H1 (cell line): ENCODE measurements at regions not wholly inside any gene's neighbourhood (a gene's known extent, or its start where the extent isn't known, plus 50 kb on each side); places are given as distances from the start of the nearest gene placed in this dataset.
A peak's percentile ranks its signal among the peaks of the same experiment; 100 is the strongest.

Source experiments
- CTCF ChIA-PET: fragments of 300-600 bp; sonication (Branson Sonifier 250); formaldehyde crosslinking; loops from one replicate; lab custom pipeline; 2021; ENCODE audit not compliant: partially characterized antibody; lab: Charles Lee
- POLR2A ChIA-PET: fragments of 300-600 bp; sonication (Branson Sonifier 250); formaldehyde crosslinking; loops from one replicate; lab custom pipeline; 2021; ENCODE audit warnings: inconsistent platforms; ENCODE audit not compliant: partially characterized antibody; lab: Charles Lee
- DNase-seq, 2 experiments: peaks; one replicate each; pipeline versions ENCODE4 v3.0.0 to v3.0.0-alpha.2; 2010 to 2022; ENCODE audit warnings: low spot score in 2 of 2, low read depth in 1 of 2, mixed read lengths in 1 of 2
- FAIRE-seq: peaks from 2 replicates; lab custom pipeline; 2011; peaks lifted over from hg19 to GRCh38; lab: Jason Lieb, UNC
- H2AFZ ChIP-seq: 2 replicates; pipeline ENCODE4 v1.8.1; 2012; ENCODE audit warnings: low read length, inconsistent platforms
- H2AK5ac ChIP-seq: 2 replicates; pipeline ENCODE4 v1.6.1; 2013; ENCODE audit warnings: low read depth, low read length
- H2BK120ac ChIP-seq: replicated peaks from 2 replicates; pipeline ENCODE3; 2013; ENCODE audit warnings: low read depth, low read length, inconsistent platforms
- H2BK12ac ChIP-seq: 2 replicates; pipeline ENCODE4 v1.6.1; 2013; ENCODE audit warnings: low read depth, low read length
- H2BK15ac ChIP-seq: 2 replicates; pipeline ENCODE4 v1.6.1; 2013; ENCODE audit warnings: low read length
- H2BK20ac ChIP-seq: 2 replicates; pipeline ENCODE4 v1.6.1; 2013; ENCODE audit warnings: low read length
- H2BK5ac ChIP-seq: 2 replicates; pipeline ENCODE4 v1.6.1; 2013; ENCODE audit warnings: low read depth, low read length
- H3K14ac ChIP-seq: 2 replicates; pipeline ENCODE4 v1.6.1; 2013; ENCODE audit warnings: inconsistent platforms; ENCODE audit not compliant: insufficient read length
- H3K18ac ChIP-seq: 2 replicates; pipeline ENCODE4 v1.6.1; 2013; ENCODE audit warnings: low read length; ENCODE audit errors: extremely low read depth
- H3K23ac ChIP-seq: 2 replicates; pipeline ENCODE4 v1.6.1; 2013; ENCODE audit warnings: inconsistent platforms; ENCODE audit not compliant: insufficient read length
- H3K23me2 ChIP-seq: 2 replicates; pipeline ENCODE4 v1.6.1; 2013; ENCODE audit warnings: low read depth, low read length
- H3K27ac ChIP-seq: 2 replicates; pipeline ENCODE4 v1.6.1; 2011; ENCODE audit warnings: low read depth, low read length, inconsistent platforms
- H3K27me3 ChIP-seq, 4 experiments: replicated peaks in 1 of 4; 1 replicate in 1 of 4; 2 replicates in 3 of 4; pipeline versions ENCODE4 v1.6.1 to v1.8.1; 2011 to 2013; ENCODE audit warnings: low read length in 3 of 4, mild to moderate bottlenecking in 3 of 4, inconsistent platforms in 2 of 4, mixed read lengths in 2 of 4, moderate library complexity in 1 of 4; ENCODE audit not compliant: control insufficient read depth in 3 of 4, insufficient read depth in 3 of 4; ENCODE audit errors: extremely low read depth in 1 of 4
- H3K36me3 ChIP-seq, 4 experiments: 2 replicates each; pipeline versions ENCODE4 v1.6.1 to v1.8.1; 2011 to 2013; ENCODE audit warnings: mild to moderate bottlenecking in 4 of 4, low read length in 3 of 4, moderate library complexity in 2 of 4, control low read depth in 1 of 4, inconsistent platforms in 1 of 4; ENCODE audit not compliant: insufficient read depth in 4 of 4, control insufficient read depth in 2 of 4
- H3K4ac ChIP-seq: replicated peaks from 2 replicates; pipeline ENCODE3; 2013; ENCODE audit warnings: low read length, low read depth, mixed read lengths, inconsistent platforms; ENCODE audit not compliant: insufficient read length
- H3K4me1 ChIP-seq, 4 experiments: replicated peaks in 1 of 4; 1 replicate in 1 of 4; 2 replicates in 3 of 4; pipeline versions ENCODE4 v1.6.1 to v1.8.1; 2011 to 2013; ENCODE audit warnings: low read length in 3 of 4, inconsistent platforms in 2 of 4, mixed read lengths in 1 of 4; ENCODE audit not compliant: insufficient read depth in 4 of 4, control insufficient read depth in 3 of 4
- H3K4me2 ChIP-seq, 2 experiments: 2 replicates each; pipeline versions ENCODE4 v1.6.1 to v1.8.1; 2011 to 2013; ENCODE audit warnings: low read depth in 2 of 2, low read length in 2 of 2, control low read depth in 1 of 2, inconsistent platforms in 1 of 2, mild to moderate bottlenecking in 1 of 2; ENCODE audit not compliant: insufficient read depth in 1 of 2
- H3K4me3 ChIP-seq, 4 experiments: fragments of 200-600, 300-600 bp in 1 of 4; sonication (generic), shearing (Covaris generic), sonication (Bioruptor Twin) in 1 of 4; 2 replicates each; pipeline versions ENCODE4 v1.5.1 to v1.8.1; 2011 to 2016; ENCODE audit warnings: low read length in 4 of 4, low read depth in 3 of 4, control low read depth in 2 of 4, inconsistent platforms in 2 of 4, mild to moderate bottlenecking in 2 of 4, mixed read lengths in 1 of 4, moderate library complexity in 1 of 4; ENCODE audit not compliant: insufficient read depth in 2 of 4; ENCODE audit errors: extremely low read depth in 1 of 4
- H3K56ac ChIP-seq: replicated peaks from 2 replicates; pipeline ENCODE3; 2013; ENCODE audit warnings: low read depth, mild to moderate bottlenecking, mixed read lengths, low read length, inconsistent platforms; ENCODE audit not compliant: insufficient read length
- H3K79me1 ChIP-seq: 2 replicates; pipeline ENCODE4 v1.6.1; 2013; ENCODE audit warnings: low read depth, low read length, control low read depth
- H3K79me2 ChIP-seq, 2 experiments: 2 replicates each; pipeline versions ENCODE4 v1.6.1 to v1.8.1; 2012 to 2013; ENCODE audit warnings: low read length in 2 of 2, mild to moderate bottlenecking in 2 of 2, inconsistent platforms in 1 of 2; ENCODE audit not compliant: insufficient read depth in 2 of 2, control insufficient read depth in 1 of 2
- H3K9ac ChIP-seq, 4 experiments: replicated peaks in 1 of 4; 1 replicate in 1 of 4; 2 replicates in 3 of 4; pipeline versions ENCODE4 v1.6.1 to v1.8.1; 2011 to 2013; ENCODE audit warnings: low read depth in 3 of 4, low read length in 3 of 4, control low read depth in 2 of 4, mild to moderate bottlenecking in 2 of 4, moderate library complexity in 2 of 4, inconsistent platforms in 1 of 4; ENCODE audit errors: extremely low read depth in 1 of 4
- H3K9me3 ChIP-seq, 2 experiments: 2 replicates each; pipeline versions ENCODE4 v1.6.1 to v1.8.1; 2012 to 2013; ENCODE audit warnings: mild to moderate bottlenecking in 2 of 2, moderate library complexity in 2 of 2, control low read depth in 1 of 2, inconsistent platforms in 1 of 2, low read depth in 1 of 2, low read length in 1 of 2, mixed read lengths in 1 of 2; ENCODE audit not compliant: insufficient read depth in 2 of 2
- H4K20me1 ChIP-seq, 2 experiments: replicated peaks in 1 of 2; 2 replicates each; pipeline versions ENCODE3 to v1.8.1; 2011 to 2013; ENCODE audit warnings: inconsistent platforms in 2 of 2, low read length in 2 of 2, mild to moderate bottlenecking in 1 of 2; ENCODE audit not compliant: insufficient read depth in 2 of 2, control insufficient read depth in 1 of 2
- H4K5ac ChIP-seq: 2 replicates; pipeline ENCODE4 v1.6.1; 2013; ENCODE audit warnings: low read length, low read depth, mixed read lengths, inconsistent platforms; ENCODE audit not compliant: insufficient read length
- H4K8ac ChIP-seq: 2 replicates; pipeline ENCODE4 v1.8.0; 2013; ENCODE audit warnings: mild to moderate bottlenecking, moderate library complexity, low read length, inconsistent platforms; ENCODE audit not compliant: insufficient read depth; ENCODE audit errors: extremely low read depth
- H4K91ac ChIP-seq: replicated peaks from 2 replicates; pipeline ENCODE3; 2013; ENCODE audit warnings: low read length, mixed read lengths, inconsistent platforms; ENCODE audit not compliant: insufficient read length
- CBX5 ChIP-seq: fragments of 300-800, 300-1000 bp; sonication (generic); IDR thresholded peaks from 2 replicates; pipeline ENCODE4 v1.7.1; 2016; ENCODE audit warnings: antibody characterized with exemption, low read length, low read depth
- CEBPB ChIP-seq: IDR thresholded peaks from 2 replicates; pipeline ENCODE4 v1.6.1; 2012; ENCODE audit warnings: low read depth, low read length
- JUN ChIP-seq: IDR thresholded peaks from 2 replicates; pipeline ENCODE4 v1.6.1; 2011; ENCODE audit warnings: low read depth, mild to moderate bottlenecking, improper control_type of control experiment, low read length
- MAX ChIP-seq: IDR thresholded peaks from 2 replicates; pipeline ENCODE4 v1.6.1; 2012; ENCODE audit warnings: inconsistent platforms
- POLR2A ChIP-seq, 2 experiments: IDR thresholded peaks; 1 replicate in 1 of 2; 2 replicates in 1 of 2; pipeline ENCODE4 v1.6.1; 2011; ENCODE audit warnings: low read depth in 2 of 2, low read length in 2 of 2, mild to moderate bottlenecking in 2 of 2; ENCODE audit errors: control extremely low read depth in 1 of 2
- RFX5 ChIP-seq: IDR thresholded peaks from 2 replicates; pipeline ENCODE4 v1.6.1; 2011; ENCODE audit warnings: low read depth, low read length, improper control_type of control experiment, borderline replicate concordance
- RXRA ChIP-seq: IDR thresholded peaks from 2 replicates; pipeline ENCODE4 v1.6.1; 2011; ENCODE audit warnings: low read depth, mild to moderate bottlenecking, low read length, moderate library complexity; ENCODE audit not compliant: insufficient read depth
- SRF ChIP-seq: IDR thresholded peaks from 2 replicates; pipeline ENCODE4 v1.6.1; 2011; ENCODE audit warnings: mild to moderate bottlenecking, low read depth, low read length, moderate library complexity
- WGBS, 2 experiments: shearing (Covaris generic) in 1 of 2; methylation state at CpG; one replicate each; pipeline versions ENCODE4 v1.1.6 to v1.1.7; 2013 to 2015; ENCODE audit warnings: low lambda C conversion rate in 2 of 2, mixed read lengths in 2 of 2, inconsistent platforms in 1 of 2, low coverage in 1 of 2, missing lambda C conversion rate in 1 of 2; ENCODE audit not compliant: insufficient replicate concordance in 2 of 2, insufficient coverage in 1 of 2, insufficient read length in 1 of 2; ENCODE audit errors: extremely low coverage in 1 of 2, missing lambda C conversion rate in 1 of 2; 5-methylcytosine and 5-hydroxymethylcytosine counted together

- Histone ChIP-seq H3K18ac (no peak overlapping the region), H3K36me3 (no peaks in the 10 kb centered on the region), H4K8ac (no peak overlapping the region), H3K9me3 (no peaks in the 10 kb centered on the region), H3K23me2 (no peaks in the 10 kb centered on the region), H2AFZ (no peak overlapping the region), H3K9ac (peak overlapping the region in 1 of 4 experiments; percentile 59; a peak in 2 of 7 replicates), H3K27me3 (no peaks in the 10 kb centered on the region), H3K79me2 (no peaks in the 10 kb centered on the region), H3K14ac (no peak overlapping the region), H2BK5ac (peak overlapping the region; percentile 96; the same call in 1 of the 2 replicates), H2BK20ac (0 out of 2 replicates have a peak overlapping the region, but pooled peaks have one; percentile 0), H2AK5ac (no peak overlapping the region), H3K79me1 (no peaks in the 10 kb centered on the region), H3K56ac (no peak overlapping the region), H2BK12ac (no peak overlapping the region; the same call in 1 of the 2 replicates), H3K27ac (peak overlapping the region; percentile 76), H3K4ac (no peak overlapping the region), H2BK15ac (no peak overlapping the region), H3K4me3 (peak overlapping the region in 1 of 4 experiments; percentile 41; a peak in 1 of 8 replicates), H3K23ac (no peak overlapping the region), H4K5ac (peak overlapping the region; percentile 76), H2BK120ac (peak overlapping the region; percentile 34), H3K4me2 (peak overlapping the region; percentile 50 to 56), H4K91ac (peak overlapping the region; percentile 80), H4K20me1 (no peaks in the 10 kb centered on the region), H3K4me1 (peaks cover 23 to 40% (median 36%) of the 10 kb centered on the region in 4 experiments; a peak in 6 of 7 replicates)
- DNase-seq (no peak), FAIRE-seq (no peak)
- WGBS, 2 experiments: 49% methylated on average over 7 of the region's 7 CpGs; no CpG with 5 or more reads in 1 of the 2 experiments
- TF ChIP-seq JUN (no peak), RXRA (no peak), CEBPB (no peak), RFX5 (no peak), SRF (no peak), MAX (no peak), CBX5 (no peak), POLR2A (IDR thresholded peaks at IDR 0.05; ENCODE audit: control extremely low read depth in 1 of 2, low read depth in 2 of 2, low read length in 2 of 2) (no peak)
- ChIA-PET CTCF (interaction anchor here (0.6 to 2.7 kb wide), 11 partner anchors 12 to 179 kb away, joined by 3 to 11 read pairs (median 3); no protein-coding TSS in a partner anchor), POLR2A (interaction anchor here (0.7 to 1.7 kb wide), 12 partner anchors 10 to 197 kb away, joined by 3 to 5 read pairs (median 3); partner anchors contain the start of gene ZNF217)
Observed at GRCh38 chr20:53736122-53736756, 142.6 kb upstream of the ZNF217 start.
